Esophagus muscularis mucosa (tissue), 3 donors: ENCODE measurements at regions not wholly inside any gene's neighbourhood (a gene's known extent, or its start where the extent isn't known, plus 50 kb on each side); places are given as distances from the start of the nearest gene placed in this dataset.

Experiments used
- POLR2A ChIP-seq: fragments of 450-650 bp; IDR thresholded peaks from one replicate; pipeline ENCODE4 v1.6.1; 2017; ENCODE audit warnings: antibody characterized with exemption, moderate library complexity, mild to moderate bottlenecking, low read depth
- TF ChIP-seq, protein P1 (sequence below), 3 experiments: fragments of 200-600 bp in 2 of 3; fragments of 450-650 bp in 1 of 3; sonication (generic) in 2 of 3; IDR thresholded peaks; one replicate each; pipeline ENCODE4 v1.5.1; 2017 to 2019; ENCODE audit warnings: antibody characterized with exemption in 3 of 3, mild to moderate bottlenecking in 2 of 3, moderate library complexity in 1 of 3

- TF ChIP-seq, protein P1, sequence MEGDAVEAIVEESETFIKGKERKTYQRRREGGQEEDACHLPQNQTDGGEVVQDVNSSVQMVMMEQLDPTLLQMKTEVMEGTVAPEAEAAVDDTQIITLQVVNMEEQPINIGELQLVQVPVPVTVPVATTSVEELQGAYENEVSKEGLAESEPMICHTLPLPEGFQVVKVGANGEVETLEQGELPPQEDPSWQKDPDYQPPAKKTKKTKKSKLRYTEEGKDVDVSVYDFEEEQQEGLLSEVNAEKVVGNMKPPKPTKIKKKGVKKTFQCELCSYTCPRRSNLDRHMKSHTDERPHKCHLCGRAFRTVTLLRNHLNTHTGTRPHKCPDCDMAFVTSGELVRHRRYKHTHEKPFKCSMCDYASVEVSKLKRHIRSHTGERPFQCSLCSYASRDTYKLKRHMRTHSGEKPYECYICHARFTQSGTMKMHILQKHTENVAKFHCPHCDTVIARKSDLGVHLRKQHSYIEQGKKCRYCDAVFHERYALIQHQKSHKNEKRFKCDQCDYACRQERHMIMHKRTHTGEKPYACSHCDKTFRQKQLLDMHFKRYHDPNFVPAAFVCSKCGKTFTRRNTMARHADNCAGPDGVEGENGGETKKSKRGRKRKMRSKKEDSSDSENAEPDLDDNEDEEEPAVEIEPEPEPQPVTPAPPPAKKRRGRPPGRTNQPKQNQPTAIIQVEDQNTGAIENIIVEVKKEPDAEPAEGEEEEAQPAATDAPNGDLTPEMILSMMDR (IDR thresholded peaks at IDR 0.05): no peak
- no peak for TF ChIP-seq POLR2A
Observed at GRCh38 chr1:189510827-189511226, 966.8 kb downstream of the BRINP3 start.
